ENCODE measurements at regions not wholly inside any gene's neighbourhood (a gene's known extent, or its start where the extent isn't known, plus 50 kb on each side); places are given as distances from the start of the nearest gene placed in this dataset.

- H3K4me1 ChIP-seq (ENCODE audit: control insufficient read depth in 4 of 4, insufficient read depth in 4 of 4, low read length in 3 of 4), result no peaks in the 10 kb centered on the region
- WGBS, result 82% methylated on average over 5 of the region's 5 CpGs
- DNase-seq (ENCODE audit: low spot score), result no peak
- H3K36me3 ChIP-seq (ENCODE audit: control insufficient read depth in 4 of 4, insufficient read depth in 3 of 4, low read depth in 1 of 4, low read length in 3 of 4), result no peaks in the 10 kb centered on the region
- no peak overlapping the region for H3K4me3 ChIP-seq (ENCODE audit: low read depth in 1 of 3, low read length in 3 of 3)
- H3K9me3 ChIP-seq (ENCODE audit: control insufficient read depth in 4 of 4, low read length in 3 of 4), result no peaks in the 10 kb centered on the region
- no peak overlapping the region for H3K27ac ChIP-seq (ENCODE audit: low read depth in 1 of 2, low read length in 2 of 2)
- TF ChIP-seq RAD21 (IDR thresholded peaks at IDR 0.05) (no peak), EGR1 (IDR thresholded peaks at IDR 0.05; ENCODE audit: low read depth in 2 of 2) (no peak), TAF1 (conservative IDR thresholded peaks at IDR 0.05) (no peak), ATF3 (IDR thresholded peaks at IDR 0.05) (no peak), MAX (IDR thresholded peaks at IDR 0.05) (no peak), HNF4G (IDR thresholded peaks at IDR 0.05) (no peak), GABPA (IDR thresholded peaks at IDR 0.05 in 1 of 2, conservative IDR thresholded peaks at IDR 0.05 in 1 of 2) (no peak), NR2F2 (IDR thresholded peaks at IDR 0.05) (no peak), ZBTB33 (IDR thresholded peaks at IDR 0.05) (no peak), SP1 (IDR thresholded peaks at IDR 0.05) (no peak), RXRA (IDR thresholded peaks at IDR 0.05) (no peak), FOXA1 (IDR thresholded peaks at IDR 0.05) (no peak), JUND (IDR thresholded peaks at IDR 0.05) (no peak), FOXA2 (IDR thresholded peaks at IDR 0.05) (no peak), CTCF (IDR thresholded peaks at IDR 0.05; ENCODE audit: low read depth, low read length, missing input control) (no peak), HNF4A (conservative IDR thresholded peaks at IDR 0.05) (no peak), YY1 (IDR thresholded peaks at IDR 0.05) (no peak), REST (IDR thresholded peaks at IDR 0.05) (no peak)
- no peaks in the 10 kb centered on the region for H3K27me3 ChIP-seq (ENCODE audit: control insufficient read depth in 4 of 4, insufficient read depth in 4 of 4, low read length in 3 of 4)
- H3K9ac ChIP-seq (ENCODE audit: low read depth in 1 of 2, low read length in 2 of 2), result no peak overlapping the region
Measured at GRCh38 chr13:47396915-47397314, 500.1 kb upstream of the HTR2A start.
